ENCODE measurements at regions not wholly inside any gene's neighbourhood (a gene's known extent, or its start where the extent isn't known, plus 50 kb on each side); places are given as distances from the start of the nearest gene placed in this dataset.

DNA sequence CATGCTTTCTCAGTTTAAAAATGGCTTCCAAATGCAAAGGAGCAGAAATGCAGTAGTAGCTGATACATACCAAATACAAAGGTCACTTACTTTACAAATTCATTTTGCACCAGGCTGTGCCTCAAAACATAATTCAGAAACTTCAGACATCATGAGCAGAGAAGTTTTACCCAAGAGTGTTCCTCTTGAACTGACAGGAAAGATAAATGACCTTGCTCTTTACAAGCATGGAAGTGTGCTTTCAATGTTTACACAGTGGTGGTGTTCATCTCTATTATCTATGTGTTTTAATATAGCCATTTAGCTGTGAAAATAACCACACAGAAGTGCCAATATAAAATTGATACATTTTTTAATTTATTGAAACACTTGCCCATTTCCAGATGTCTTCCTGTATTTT lies 383.4 kb downstream of the ANKRD50 start:
- TF ChIP-seq, protein P1, sequence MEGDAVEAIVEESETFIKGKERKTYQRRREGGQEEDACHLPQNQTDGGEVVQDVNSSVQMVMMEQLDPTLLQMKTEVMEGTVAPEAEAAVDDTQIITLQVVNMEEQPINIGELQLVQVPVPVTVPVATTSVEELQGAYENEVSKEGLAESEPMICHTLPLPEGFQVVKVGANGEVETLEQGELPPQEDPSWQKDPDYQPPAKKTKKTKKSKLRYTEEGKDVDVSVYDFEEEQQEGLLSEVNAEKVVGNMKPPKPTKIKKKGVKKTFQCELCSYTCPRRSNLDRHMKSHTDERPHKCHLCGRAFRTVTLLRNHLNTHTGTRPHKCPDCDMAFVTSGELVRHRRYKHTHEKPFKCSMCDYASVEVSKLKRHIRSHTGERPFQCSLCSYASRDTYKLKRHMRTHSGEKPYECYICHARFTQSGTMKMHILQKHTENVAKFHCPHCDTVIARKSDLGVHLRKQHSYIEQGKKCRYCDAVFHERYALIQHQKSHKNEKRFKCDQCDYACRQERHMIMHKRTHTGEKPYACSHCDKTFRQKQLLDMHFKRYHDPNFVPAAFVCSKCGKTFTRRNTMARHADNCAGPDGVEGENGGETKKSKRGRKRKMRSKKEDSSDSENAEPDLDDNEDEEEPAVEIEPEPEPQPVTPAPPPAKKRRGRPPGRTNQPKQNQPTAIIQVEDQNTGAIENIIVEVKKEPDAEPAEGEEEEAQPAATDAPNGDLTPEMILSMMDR (IDR thresholded peaks at IDR 0.05) = no peak
- TF ChIP-seq, protein P2, sequence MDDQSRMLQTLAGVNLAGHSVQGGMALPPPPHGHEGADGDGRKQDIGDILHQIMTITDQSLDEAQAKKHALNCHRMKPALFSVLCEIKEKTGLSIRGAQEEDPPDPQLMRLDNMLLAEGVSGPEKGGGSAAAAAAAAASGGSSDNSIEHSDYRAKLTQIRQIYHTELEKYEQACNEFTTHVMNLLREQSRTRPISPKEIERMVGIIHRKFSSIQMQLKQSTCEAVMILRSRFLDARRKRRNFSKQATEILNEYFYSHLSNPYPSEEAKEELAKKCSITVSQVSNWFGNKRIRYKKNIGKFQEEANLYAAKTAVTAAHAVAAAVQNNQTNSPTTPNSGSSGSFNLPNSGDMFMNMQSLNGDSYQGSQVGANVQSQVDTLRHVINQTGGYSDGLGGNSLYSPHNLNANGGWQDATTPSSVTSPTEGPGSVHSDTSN (IDR thresholded peaks at IDR 0.05) = no peak
- TF ChIP-seq RCOR1 (IDR thresholded peaks at IDR 0.05; ENCODE audit: low read length) (no peak), POLR2AphosphoS5 (IDR thresholded peaks at IDR 0.05; ENCODE audit: low read depth, low read length) (no peak), YY1 (IDR thresholded peaks at IDR 0.05; ENCODE audit: low read depth) (no peak), MAX (IDR thresholded peaks at IDR 0.05; ENCODE audit: low read depth) (no peak), USF1 (IDR thresholded peaks at IDR 0.05; ENCODE audit: borderline replicate concordance, low read depth) (no peak)

Measured in SK-N-SH (cell line).